HG03457 (cell line): ENCODE measurements at regions not wholly inside any gene's neighbourhood (a gene's known extent, or its start where the extent isn't known, plus 50 kb on each side); places are given as distances from the start of the nearest gene placed in this dataset.

Source experiments
- ATAC-seq: cut with Tn5 transposase; IDR thresholded peaks from one replicate; pipeline ENCODE4 v1.9.1; 2021; ENCODE audit warnings: moderate number of reproducible peaks; ENCODE audit not compliant: unreplicated experiment

DNA sequence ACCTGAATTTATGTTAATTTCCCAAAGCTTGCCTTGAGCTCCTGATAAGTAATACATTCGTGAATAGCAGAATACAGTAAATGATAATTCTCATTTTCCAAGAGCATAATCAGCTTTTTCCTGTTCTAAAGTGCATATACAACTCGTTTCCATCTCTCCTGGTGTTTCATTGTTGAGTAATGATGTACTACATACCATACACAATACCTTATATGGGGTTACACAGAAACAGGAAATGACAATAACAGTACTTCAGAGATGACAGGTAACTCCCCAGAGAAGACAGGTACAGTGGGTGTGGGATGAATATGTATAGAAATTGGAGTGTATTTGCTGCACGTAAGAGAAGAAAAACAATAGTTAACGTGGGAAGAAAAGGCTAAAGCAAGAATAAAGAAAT is 287.1 kb downstream of the TENT4A start:
- no peak for ATAC-seq

- ATAC-seq = no peak
These were observed 297.4 kb downstream of the TENT4A start for GRCh38 chr5:7010591-7010990.

DNA sequence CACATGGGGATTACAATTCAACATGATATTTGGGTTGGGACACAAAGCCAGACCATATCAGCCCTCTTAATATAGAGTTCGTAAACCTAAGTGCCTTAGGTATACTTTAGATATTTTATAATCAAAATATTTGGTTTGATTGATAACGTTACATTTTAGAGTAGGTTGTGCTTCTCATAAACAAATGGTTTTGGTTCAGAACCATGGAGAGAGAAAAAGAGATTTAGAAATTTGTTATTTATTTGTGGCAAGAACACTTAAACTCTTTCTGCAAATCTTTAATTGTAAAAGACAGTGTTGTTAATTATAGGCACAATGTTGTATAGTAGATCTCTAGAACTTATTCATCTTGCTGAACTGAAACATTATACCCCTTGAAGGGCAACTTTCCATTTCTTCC is 298.8 kb downstream of the TENT4A start:
- no peak for ATAC-seq

GRCh38 chr5:7014611-7015010 is 301.4 kb downstream of the TENT4A start:
- ATAC-seq = no peak

DNA sequence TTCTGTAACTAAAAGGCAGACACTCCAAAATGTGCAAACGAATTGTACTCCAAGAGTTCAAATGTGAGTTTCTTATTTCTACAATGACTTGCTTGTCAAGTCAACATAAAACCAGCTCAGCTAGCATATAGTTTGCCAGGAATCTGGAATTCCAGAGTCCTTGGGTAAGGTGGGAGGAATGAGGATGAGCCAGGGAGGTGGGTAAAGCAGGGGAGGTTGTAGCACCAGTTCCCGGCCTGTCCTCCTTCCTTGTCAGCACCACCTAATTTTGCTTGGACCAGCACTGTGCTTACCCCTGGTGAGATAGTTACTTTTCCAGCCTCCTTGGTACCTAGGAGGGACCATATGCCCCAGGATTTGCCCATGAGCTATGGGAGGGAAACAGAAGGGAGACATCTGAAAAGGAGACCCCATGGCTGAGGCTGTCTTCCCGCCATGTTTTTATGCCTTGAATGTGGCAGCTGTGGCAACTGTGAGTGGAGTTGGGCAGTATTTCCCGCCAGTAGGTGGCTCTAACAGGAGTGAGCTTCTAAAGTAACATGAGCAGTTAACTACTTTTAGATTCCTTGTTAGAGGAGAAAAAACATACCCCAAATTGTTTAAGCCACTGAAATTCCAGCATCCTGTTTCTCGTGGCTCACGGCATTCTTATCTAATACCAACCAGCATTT is 302.5 kb downstream of the TENT4A start:
- no peak for ATAC-seq

DNA sequence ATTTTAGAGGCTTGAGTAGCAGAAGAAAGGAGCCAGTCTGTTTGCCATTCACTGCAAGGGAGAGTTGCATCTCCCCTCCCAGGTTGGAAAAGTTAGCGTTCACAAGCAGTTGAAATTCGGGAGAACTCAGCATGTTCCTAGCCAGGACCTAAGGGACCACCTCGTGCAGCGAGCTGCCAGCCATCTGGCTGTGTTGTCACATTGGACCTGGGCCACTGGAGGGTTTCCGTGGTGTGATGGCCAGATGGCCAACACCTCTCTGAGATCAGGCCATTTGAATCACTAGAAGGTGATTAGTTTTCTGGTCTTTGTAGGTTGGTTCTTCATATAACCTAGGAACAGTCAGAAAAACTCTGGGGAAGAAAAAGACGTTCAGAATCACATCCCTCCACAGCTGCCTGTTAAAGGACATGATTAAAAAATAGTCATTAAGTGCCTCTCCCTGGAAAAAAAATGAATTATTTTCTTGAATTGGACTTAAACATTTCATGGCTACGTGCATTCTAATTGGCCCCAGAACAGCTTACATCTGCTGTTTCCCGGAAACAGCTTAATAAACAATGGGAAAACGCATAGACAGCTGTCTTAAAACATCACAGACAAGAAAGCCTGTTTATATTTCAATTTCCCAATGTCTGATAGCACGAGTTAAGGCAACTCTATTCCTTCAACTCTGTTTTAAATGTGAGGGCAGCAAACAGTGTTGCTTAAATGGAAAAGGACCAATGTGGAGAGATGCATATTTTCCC is 303.9 kb downstream of the TENT4A start:
- ATAC-seq = no peak

DNA sequence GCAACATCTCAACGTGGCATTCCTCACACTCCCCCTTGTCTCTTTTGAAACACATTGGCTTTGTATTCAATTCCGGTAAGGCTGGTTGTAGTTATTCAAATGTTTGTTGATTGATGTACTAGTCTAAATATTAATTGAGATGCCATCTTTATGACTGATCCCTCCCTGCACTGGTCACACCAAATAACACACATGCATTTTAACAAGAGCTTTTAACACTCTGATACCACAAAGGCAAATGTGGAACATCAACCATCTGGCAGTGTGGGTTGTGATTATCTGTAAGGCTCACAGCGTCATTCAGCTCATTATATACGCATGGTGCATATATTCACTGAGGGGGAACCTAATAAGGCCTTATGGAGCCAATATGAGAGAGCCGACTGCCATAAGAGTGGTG is 305.0 kb downstream of the TENT4A start:
- ATAC-seq = no peak

- ATAC-seq = no peak
These were observed 305.4 kb downstream of the TENT4A start for GRCh38 chr5:7018601-7019000.

DNA sequence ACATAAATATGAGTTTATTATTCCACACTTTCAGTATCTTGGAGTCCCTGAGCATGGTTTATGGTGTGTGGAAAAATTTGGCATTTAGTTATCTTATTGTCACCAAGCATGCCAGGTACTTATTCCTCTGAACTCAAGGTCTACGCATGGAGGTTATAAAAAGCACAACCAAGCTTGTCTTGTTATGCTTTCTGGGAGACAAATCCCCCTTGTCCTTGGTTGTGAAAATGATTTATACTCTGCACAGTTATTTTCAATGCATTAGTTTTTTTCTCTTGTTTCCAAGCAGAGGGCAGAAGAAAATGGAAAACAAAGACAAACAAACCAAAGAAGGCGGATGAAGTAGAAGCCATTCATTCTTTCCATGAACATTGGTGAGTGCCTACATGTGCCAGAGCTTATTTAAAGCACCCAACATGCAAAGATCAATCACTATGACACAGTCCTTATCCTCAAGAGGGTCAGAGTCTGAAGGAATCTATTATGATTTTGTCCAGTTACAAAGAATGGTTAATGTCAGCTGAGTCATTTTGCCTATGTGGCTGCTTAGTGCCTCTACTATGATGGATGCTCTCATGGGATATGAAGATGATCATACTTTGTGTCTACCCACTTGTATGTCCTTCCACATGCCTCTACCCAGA is 323.1 kb downstream of the TENT4A start:
- ATAC-seq = no peak

GRCh38 chr5:7039074-7039473 is 325.8 kb downstream of the TENT4A start:
- ATAC-seq = no peak

GRCh38 chr5:7040111-7040510 is 326.9 kb downstream of the TENT4A start:
- no peak for ATAC-seq

DNA sequence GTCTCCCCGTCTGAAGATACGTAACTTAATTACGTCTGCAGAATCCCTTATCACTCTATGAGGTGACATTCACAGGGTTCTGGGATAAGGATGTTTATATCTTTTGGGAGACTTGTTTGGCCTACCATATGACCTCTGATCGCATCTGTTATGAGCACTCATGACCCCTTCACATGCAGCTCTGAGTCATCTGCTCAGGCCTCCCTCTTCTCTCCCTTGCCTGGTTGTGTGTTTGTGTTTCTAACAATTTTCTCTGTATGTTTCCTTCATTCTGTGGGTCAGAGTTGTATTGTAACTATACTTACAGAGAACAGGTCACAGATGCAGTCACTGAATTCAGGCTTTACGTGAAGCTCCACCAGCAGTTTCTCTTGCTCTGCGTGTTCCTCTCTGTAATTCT is 330.6 kb downstream of the TENT4A start:
- no peak for ATAC-seq

GRCh38 chr5:7047511-7048261 is 334.5 kb downstream of the TENT4A start:
- no peak for ATAC-seq

DNA sequence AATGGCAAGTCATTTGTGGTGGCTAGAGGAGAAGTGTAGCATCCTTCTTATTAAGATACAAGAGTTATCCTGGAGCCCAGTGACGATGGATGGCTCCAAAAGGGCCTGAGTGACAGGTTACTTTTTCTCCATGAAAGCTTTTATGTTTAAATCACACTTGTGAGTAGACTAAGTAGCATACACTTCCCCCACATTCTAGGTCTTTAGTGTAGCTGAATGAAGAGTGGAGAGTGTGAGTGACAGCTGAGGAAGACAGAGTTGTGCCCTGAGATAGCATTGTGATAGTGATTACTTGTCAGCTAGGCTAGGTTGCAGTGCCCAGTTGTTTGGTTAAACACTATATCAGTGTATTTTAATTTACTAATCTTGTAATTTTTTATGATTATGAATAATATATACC is 337.8 kb downstream of the TENT4A start:
- no peak for ATAC-seq

GRCh38 chr5:7053125-7053524 is 339.9 kb downstream of the TENT4A start:
- ATAC-seq = no peak

- ATAC-seq = no peak
These were observed 340.4 kb downstream of the TENT4A start for GRCh38 chr5:7053528-7054209.

DNA sequence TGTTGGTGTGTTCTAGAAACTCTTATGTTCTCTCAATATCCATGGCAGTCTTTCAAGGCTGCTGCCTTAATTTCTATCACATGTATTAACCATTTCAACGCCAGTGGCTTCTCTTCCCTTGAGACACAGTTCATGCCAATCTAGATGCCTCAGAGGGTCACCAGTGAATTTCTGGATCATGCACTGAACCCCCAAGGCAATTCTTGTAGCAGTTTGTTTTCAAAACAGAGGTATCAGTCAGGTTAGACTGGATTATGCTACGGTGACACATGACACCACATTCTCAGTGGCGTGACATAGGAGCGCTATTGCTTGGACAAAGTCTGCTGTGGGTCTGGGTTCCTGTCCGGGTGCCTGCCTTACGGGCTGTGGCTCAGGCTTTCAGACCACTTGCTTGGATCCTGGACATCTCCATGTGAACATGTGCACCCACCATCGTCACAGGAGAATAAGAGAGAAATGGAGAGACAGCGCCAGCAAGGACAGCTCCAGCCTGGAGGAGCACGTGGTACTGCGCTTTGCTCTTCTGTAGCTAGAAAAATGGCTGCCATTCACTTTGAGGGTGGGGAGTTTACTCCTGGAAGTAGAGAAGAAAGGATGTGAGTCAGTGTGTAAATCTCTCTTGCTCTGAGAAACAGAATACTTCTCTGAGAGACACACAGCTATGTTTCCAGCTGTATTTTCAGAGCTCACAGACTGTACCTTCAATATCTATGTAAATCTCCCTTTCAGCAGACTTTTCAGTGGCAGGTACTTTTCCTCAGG is 329.3 kb upstream of the ADCY2 start:
- no peak for ATAC-seq

- no peak for ATAC-seq
These were observed 327.8 kb upstream of the ADCY2 start for GRCh38 chr5:7068156-7068555.

- no peak for ATAC-seq
These were observed 327.0 kb upstream of the ADCY2 start for GRCh38 chr5:7068899-7069298.

GRCh38 chr5:7072188-7072587 is 323.8 kb upstream of the ADCY2 start:
- ATAC-seq = no peak
